ENCODE measurements at regions not wholly inside any gene's neighbourhood (a gene's known extent, or its start where the extent isn't known, plus 50 kb on each side); places are given as distances from the start of the nearest gene placed in this dataset.
"Not testable (repeated sequence)": the region's sequence is repeated elsewhere in the genome, so short reads cannot be mapped to it uniquely, and the experiment has no call there.

DNA sequence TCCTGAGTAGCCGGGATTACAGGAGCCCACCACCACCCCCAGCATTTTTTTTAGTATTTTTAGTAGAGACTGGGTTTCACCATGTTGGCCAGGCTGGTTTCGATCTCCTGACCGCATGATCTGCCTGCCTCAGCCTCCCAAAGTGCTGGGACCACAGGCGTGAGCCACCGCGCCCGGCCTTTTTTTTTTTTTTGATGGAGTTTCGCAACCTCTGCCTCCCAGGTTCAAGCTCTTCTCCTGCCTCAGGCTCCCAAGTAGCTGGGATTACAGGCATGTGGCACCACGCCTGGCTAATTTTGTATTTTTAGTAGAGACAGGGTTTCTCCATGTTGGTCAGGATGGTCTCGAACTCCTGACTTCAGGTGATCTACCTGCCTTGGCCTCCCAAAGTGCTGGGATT is 60.2 kb upstream of the PAXBP1 start:
- H3K18ac ChIP-seq (ENCODE audit: low read depth, low read length); H2BK5ac ChIP-seq (ENCODE audit: low read depth, low read length, poor library complexity, severe bottlenecking); H2BK20ac ChIP-seq (ENCODE audit: low read depth, low read length); H2BK120ac ChIP-seq (ENCODE audit: low read depth, low read length); dilution Hi-C loops (cut with HindIII; ENCODE audit: low sequenced_read_pairs, unreplicated experiment); H3K23ac ChIP-seq (ENCODE audit: low read depth, low read length); H4K8ac ChIP-seq (ENCODE audit: low read depth in 2 of 2, low read length in 2 of 2); H3K4ac ChIP-seq (ENCODE audit: low read depth, low read length); H2AK9ac ChIP-seq (replicated peaks; ENCODE audit: low read depth, low read length, poor library complexity); H2AFZ ChIP-seq (replicated peaks; ENCODE audit: low read length, poor library complexity); BruUV-seq (replicated peaks); H3K9me3 ChIP-seq (ENCODE audit: control insufficient read depth, insufficient read depth, low read length); H4K5ac ChIP-seq (ENCODE audit: low read depth, low read length); H3K79me1 ChIP-seq (ENCODE audit: low read depth in 1 of 2, low read length in 2 of 2); H4K91ac ChIP-seq (ENCODE audit: insufficient read depth, low read depth, low read length); H3K9me1 ChIP-seq (ENCODE audit: insufficient read depth, low read length); H2BK15ac ChIP-seq (ENCODE audit: low read depth, low read length); ATAC-seq (ENCODE audit: low read depth); H3K4me1 ChIP-seq (ENCODE audit: control insufficient read depth, insufficient read depth, low read length); POLR2A ChIA-PET (ENCODE audit: unreplicated experiment); H2AK5ac ChIP-seq (ENCODE audit: low read depth, low read length); H3K4me2 ChIP-seq (ENCODE audit: low read depth, low read length); H3K4me3 ChIP-seq (ENCODE audit: insufficient read depth, low read depth, low read length); H3K27ac ChIP-seq (ENCODE audit: insufficient read depth, low read length); H4K20me1 ChIP-seq (ENCODE audit: insufficient read depth, low read length); H3K36me3 ChIP-seq (ENCODE audit: control insufficient read depth, insufficient read depth, low read length); H3K14ac ChIP-seq (replicated peaks; ENCODE audit: low read depth, low read length); DNase-seq; H3K56ac ChIP-seq (ENCODE audit: extremely low read depth, insufficient read depth, low read length); H3K9ac ChIP-seq (ENCODE audit: low read depth, low read length): not testable (repeated sequence)
- WGBS, 2 experiments (ENCODE audit: extremely low coverage in 2 of 2, insufficient read length in 1 of 2), result 85% methylated on average over 5 of the region's 10 CpGs; no CpG with 5 or more reads in 1 of the 2 experiments
- in situ Hi-C loops (cut with MboI; ENCODE audit: low sequenced_read_pairs), result loop anchor here (10.0 to 25.0 kb wide), 2 partner anchors 293 to 606 kb away; no protein-coding TSS in a partner anchor
- 0 out of 2 replicates have a peak, but pooled peaks have one; percentile 4 for TF ChIP-seq CEBPB (IDR thresholded peaks at IDR 0.05; ENCODE audit: low read depth, low read length)
- intact Hi-C loops (cut with micrococcal nuclease), result loop anchor here (2.0 to 5.0 kb wide), 3 partner anchors 295 to 616 kb away; no protein-coding TSS in a partner anchor
- H3K27me3 ChIP-seq (ENCODE audit: control insufficient read depth, insufficient read depth, low read length), result peaks cover 19% of the 10 kb centered on the region
- CTCF ChIA-PET, result interaction anchor here (1.2 to 1.3 kb wide), 2 partner anchors 55 to 295 kb away, joined by 4 to 7 read pairs; no protein-coding TSS in a partner anchor

All from IMR-90 (cell line).